H1 (cell line): ENCODE measurements at regions not wholly inside any gene's neighbourhood (a gene's known extent, or its start where the extent isn't known, plus 50 kb on each side); places are given as distances from the start of the nearest gene placed in this dataset.

Source experiments
- CTCF ChIA-PET: fragments of 300-600 bp; sonication (Branson Sonifier 250); formaldehyde crosslinking; loops from one replicate; lab custom pipeline; 2021; ENCODE audit not compliant: partially characterized antibody; lab: Charles Lee
- POLR2A ChIA-PET: fragments of 300-600 bp; sonication (Branson Sonifier 250); formaldehyde crosslinking; loops from one replicate; lab custom pipeline; 2021; ENCODE audit warnings: inconsistent platforms; ENCODE audit not compliant: partially characterized antibody; lab: Charles Lee
- DNase-seq, 2 experiments: peaks; one replicate each; pipeline versions ENCODE4 v3.0.0 to v3.0.0-alpha.2; 2010 to 2022; ENCODE audit warnings: low spot score in 2 of 2, low read depth in 1 of 2, mixed read lengths in 1 of 2
- FAIRE-seq: peaks from 2 replicates; lab custom pipeline; 2011; peaks lifted over from hg19 to GRCh38; lab: Jason Lieb, UNC
- H2AFZ ChIP-seq: 2 replicates; pipeline ENCODE4 v1.8.1; 2012; ENCODE audit warnings: low read length, inconsistent platforms
- H2AK5ac ChIP-seq: 2 replicates; pipeline ENCODE4 v1.6.1; 2013; ENCODE audit warnings: low read depth, low read length
- H2BK120ac ChIP-seq: replicated peaks from 2 replicates; pipeline ENCODE3; 2013; ENCODE audit warnings: low read depth, low read length, inconsistent platforms
- H2BK12ac ChIP-seq: 2 replicates; pipeline ENCODE4 v1.6.1; 2013; ENCODE audit warnings: low read depth, low read length
- H2BK15ac ChIP-seq: 2 replicates; pipeline ENCODE4 v1.6.1; 2013; ENCODE audit warnings: low read length
- H2BK20ac ChIP-seq: 2 replicates; pipeline ENCODE4 v1.6.1; 2013; ENCODE audit warnings: low read length
- H2BK5ac ChIP-seq: 2 replicates; pipeline ENCODE4 v1.6.1; 2013; ENCODE audit warnings: low read depth, low read length
- H3K14ac ChIP-seq: 2 replicates; pipeline ENCODE4 v1.6.1; 2013; ENCODE audit warnings: inconsistent platforms; ENCODE audit not compliant: insufficient read length
- H3K18ac ChIP-seq: 2 replicates; pipeline ENCODE4 v1.6.1; 2013; ENCODE audit warnings: low read length; ENCODE audit errors: extremely low read depth
- H3K23ac ChIP-seq: 2 replicates; pipeline ENCODE4 v1.6.1; 2013; ENCODE audit warnings: inconsistent platforms; ENCODE audit not compliant: insufficient read length
- H3K23me2 ChIP-seq: 2 replicates; pipeline ENCODE4 v1.6.1; 2013; ENCODE audit warnings: low read depth, low read length
- H3K27ac ChIP-seq: 2 replicates; pipeline ENCODE4 v1.6.1; 2011; ENCODE audit warnings: low read depth, low read length, inconsistent platforms
- H3K27me3 ChIP-seq, 4 experiments: replicated peaks in 1 of 4; 1 replicate in 1 of 4; 2 replicates in 3 of 4; pipeline versions ENCODE4 v1.6.1 to v1.8.1; 2011 to 2013; ENCODE audit warnings: low read length in 3 of 4, mild to moderate bottlenecking in 3 of 4, inconsistent platforms in 2 of 4, mixed read lengths in 2 of 4, moderate library complexity in 1 of 4; ENCODE audit not compliant: control insufficient read depth in 3 of 4, insufficient read depth in 3 of 4; ENCODE audit errors: extremely low read depth in 1 of 4
- H3K36me3 ChIP-seq, 4 experiments: 2 replicates each; pipeline versions ENCODE4 v1.6.1 to v1.8.1; 2011 to 2013; ENCODE audit warnings: mild to moderate bottlenecking in 4 of 4, low read length in 3 of 4, moderate library complexity in 2 of 4, control low read depth in 1 of 4, inconsistent platforms in 1 of 4; ENCODE audit not compliant: insufficient read depth in 4 of 4, control insufficient read depth in 2 of 4
- H3K4ac ChIP-seq: replicated peaks from 2 replicates; pipeline ENCODE3; 2013; ENCODE audit warnings: low read length, low read depth, mixed read lengths, inconsistent platforms; ENCODE audit not compliant: insufficient read length
- H3K4me1 ChIP-seq, 4 experiments: replicated peaks in 1 of 4; 1 replicate in 1 of 4; 2 replicates in 3 of 4; pipeline versions ENCODE4 v1.6.1 to v1.8.1; 2011 to 2013; ENCODE audit warnings: low read length in 3 of 4, inconsistent platforms in 2 of 4, mixed read lengths in 1 of 4; ENCODE audit not compliant: insufficient read depth in 4 of 4, control insufficient read depth in 3 of 4
- H3K4me2 ChIP-seq, 2 experiments: 2 replicates each; pipeline versions ENCODE4 v1.6.1 to v1.8.1; 2011 to 2013; ENCODE audit warnings: low read depth in 2 of 2, low read length in 2 of 2, control low read depth in 1 of 2, inconsistent platforms in 1 of 2, mild to moderate bottlenecking in 1 of 2; ENCODE audit not compliant: insufficient read depth in 1 of 2
- H3K4me3 ChIP-seq, 4 experiments: fragments of 200-600, 300-600 bp in 1 of 4; sonication (generic), shearing (Covaris generic), sonication (Bioruptor Twin) in 1 of 4; 2 replicates each; pipeline versions ENCODE4 v1.5.1 to v1.8.1; 2011 to 2016; ENCODE audit warnings: low read length in 4 of 4, low read depth in 3 of 4, control low read depth in 2 of 4, inconsistent platforms in 2 of 4, mild to moderate bottlenecking in 2 of 4, mixed read lengths in 1 of 4, moderate library complexity in 1 of 4; ENCODE audit not compliant: insufficient read depth in 2 of 4; ENCODE audit errors: extremely low read depth in 1 of 4
- H3K56ac ChIP-seq: replicated peaks from 2 replicates; pipeline ENCODE3; 2013; ENCODE audit warnings: low read depth, mild to moderate bottlenecking, mixed read lengths, low read length, inconsistent platforms; ENCODE audit not compliant: insufficient read length
- H3K79me1 ChIP-seq: 2 replicates; pipeline ENCODE4 v1.6.1; 2013; ENCODE audit warnings: low read depth, low read length, control low read depth
- H3K79me2 ChIP-seq, 2 experiments: 2 replicates each; pipeline versions ENCODE4 v1.6.1 to v1.8.1; 2012 to 2013; ENCODE audit warnings: low read length in 2 of 2, mild to moderate bottlenecking in 2 of 2, inconsistent platforms in 1 of 2; ENCODE audit not compliant: insufficient read depth in 2 of 2, control insufficient read depth in 1 of 2
- H3K9ac ChIP-seq, 4 experiments: replicated peaks in 1 of 4; 1 replicate in 1 of 4; 2 replicates in 3 of 4; pipeline versions ENCODE4 v1.6.1 to v1.8.1; 2011 to 2013; ENCODE audit warnings: low read depth in 3 of 4, low read length in 3 of 4, control low read depth in 2 of 4, mild to moderate bottlenecking in 2 of 4, moderate library complexity in 2 of 4, inconsistent platforms in 1 of 4; ENCODE audit errors: extremely low read depth in 1 of 4
- H3K9me3 ChIP-seq, 2 experiments: 2 replicates each; pipeline versions ENCODE4 v1.6.1 to v1.8.1; 2012 to 2013; ENCODE audit warnings: mild to moderate bottlenecking in 2 of 2, moderate library complexity in 2 of 2, control low read depth in 1 of 2, inconsistent platforms in 1 of 2, low read depth in 1 of 2, low read length in 1 of 2, mixed read lengths in 1 of 2; ENCODE audit not compliant: insufficient read depth in 2 of 2
- H4K20me1 ChIP-seq, 2 experiments: replicated peaks in 1 of 2; 2 replicates each; pipeline versions ENCODE3 to v1.8.1; 2011 to 2013; ENCODE audit warnings: inconsistent platforms in 2 of 2, low read length in 2 of 2, mild to moderate bottlenecking in 1 of 2; ENCODE audit not compliant: insufficient read depth in 2 of 2, control insufficient read depth in 1 of 2
- H4K5ac ChIP-seq: 2 replicates; pipeline ENCODE4 v1.6.1; 2013; ENCODE audit warnings: low read length, low read depth, mixed read lengths, inconsistent platforms; ENCODE audit not compliant: insufficient read length
- H4K8ac ChIP-seq: 2 replicates; pipeline ENCODE4 v1.8.0; 2013; ENCODE audit warnings: mild to moderate bottlenecking, moderate library complexity, low read length, inconsistent platforms; ENCODE audit not compliant: insufficient read depth; ENCODE audit errors: extremely low read depth
- H4K91ac ChIP-seq: replicated peaks from 2 replicates; pipeline ENCODE3; 2013; ENCODE audit warnings: low read length, mixed read lengths, inconsistent platforms; ENCODE audit not compliant: insufficient read length
- BACH1 ChIP-seq: IDR thresholded peaks from 2 replicates; pipeline ENCODE4 v1.6.1; 2012; ENCODE audit warnings: low read length, improper control_type of control experiment
- BCL11A ChIP-seq, 2 experiments: IDR thresholded peaks; one replicate each; pipeline ENCODE4 v1.6.1; 2011; ENCODE audit warnings: low read depth in 2 of 2, low read length in 2 of 2, mild to moderate bottlenecking in 2 of 2
- CBX8 ChIP-seq: fragments of 300-800, 300-1000 bp; sonication (generic); IDR thresholded peaks from 2 replicates; pipeline ENCODE4 v1.7.1; 2016; ENCODE audit warnings: low read depth, low read length, borderline replicate concordance
- CREB1 ChIP-seq: IDR thresholded peaks from 2 replicates; pipeline ENCODE4 v1.6.1; 2012; ENCODE audit warnings: inconsistent platforms
- CTBP2 ChIP-seq: IDR thresholded peaks from 2 replicates; pipeline ENCODE4 v1.7.0; 2011; ENCODE audit warnings: borderline replicate concordance, mild to moderate bottlenecking, moderate library complexity, mixed read lengths, low read length; ENCODE audit not compliant: insufficient read depth, insufficient read length
- JUND ChIP-seq: IDR thresholded peaks from 2 replicates; pipeline ENCODE4 v1.6.1; 2011; ENCODE audit warnings: mild to moderate bottlenecking, improper control_type of control experiment, low read length
- KDM4A ChIP-seq: IDR thresholded peaks from one replicate; pipeline ENCODE4 v1.7.1; 2012; ENCODE audit warnings: low read depth, mild to moderate bottlenecking, moderate library complexity, low read length, inconsistent platforms; ENCODE audit not compliant: severe bottlenecking
- PHF8 ChIP-seq: fragments of 200-600 bp; sonication (generic); conservative IDR thresholded peaks from 2 replicates; pipeline ENCODE4 v1.7.1; 2012; ENCODE audit warnings: low read depth, mild to moderate bottlenecking, inconsistent platforms, low read length, moderate library complexity
- POU5F1 ChIP-seq: IDR thresholded peaks from 2 replicates; pipeline ENCODE4 v1.6.1; 2011; ENCODE audit warnings: low read depth, mild to moderate bottlenecking, low read length, moderate library complexity
- SAP30 ChIP-seq: fragments of 300-600 bp; sonication (generic); IDR thresholded peaks from 2 replicates; pipeline ENCODE4 v1.7.1; 2012; ENCODE audit warnings: low read length, moderate library complexity, mild to moderate bottlenecking, inconsistent platforms; ENCODE audit not compliant: insufficient read depth, insufficient replicate concordance
- SP2 ChIP-seq: IDR thresholded peaks from 2 replicates; pipeline ENCODE4 v1.6.1; 2012; ENCODE audit warnings: mild to moderate bottlenecking, low read length, inconsistent platforms
- YY1 ChIP-seq: IDR thresholded peaks from 2 replicates; pipeline ENCODE4 v1.6.1; 2011; ENCODE audit warnings: low read depth, mild to moderate bottlenecking, low read length

GRCh38 chr2:70391259-70391658 is 89.4 kb upstream of the FAM136A start:
- H3K18ac ChIP-seq: no peak overlapping the region
- TF ChIP-seq SAP30: no peak
- TF ChIP-seq CTBP2: no peak
- no peak for TF ChIP-seq YY1
- no peak for TF ChIP-seq POU5F1
- TF ChIP-seq KDM4A: no peak
- no peak for TF ChIP-seq BACH1
- no peak for TF ChIP-seq JUND
- TF ChIP-seq BCL11A (IDR thresholded peaks at IDR 0.05; ENCODE audit: low read depth in 2 of 2, low read length in 2 of 2): no peak
- no peak for TF ChIP-seq CREB1
- no peak for TF ChIP-seq SP2
- no peak for TF ChIP-seq PHF8
- TF ChIP-seq CBX8: no peak

More at GRCh38 chr2:70391259-70391658, 89.4 kb upstream of the FAM136A start:
- no peak overlapping the region for H4K8ac ChIP-seq
- ChIA-PET CTCF (no interaction called here), POLR2A (no interaction called here)
- no peak overlapping the region for H2BK120ac ChIP-seq
- no peak overlapping the region for H3K23ac ChIP-seq
- peaks cover 0 to 2% of the 10 kb centered on the region in 2 experiments; a peak in 1 of 4 replicates for H3K79me2 ChIP-seq
- H3K27ac ChIP-seq: no peak overlapping the region
- H3K27me3 ChIP-seq: peaks cover 0 to 5% (median 0%) of the 10 kb centered on the region in 4 experiments; a peak in 1 of 7 replicates
- no peak overlapping the region for H2BK5ac ChIP-seq
- no peaks in the 10 kb centered on the region for H3K4me1 ChIP-seq
- H3K9ac ChIP-seq: no peak overlapping the region
- H2BK15ac ChIP-seq: no peak overlapping the region
- FAIRE-seq (no peak), DNase-seq (no peak)
- no peak overlapping the region for H4K5ac ChIP-seq
- H3K79me1 ChIP-seq: no peaks in the 10 kb centered on the region
- no peaks in the 10 kb centered on the region for H3K36me3 ChIP-seq
- H2AFZ ChIP-seq: no peak overlapping the region
- H3K4me3 ChIP-seq: no peak overlapping the region
- H2BK12ac ChIP-seq: no peak overlapping the region
- no peak overlapping the region for H2AK5ac ChIP-seq
- H4K91ac ChIP-seq: no peak overlapping the region
- H3K4me2 ChIP-seq: no peak overlapping the region
- no peak overlapping the region for H3K14ac ChIP-seq
- H3K4ac ChIP-seq: no peak overlapping the region
- H3K9me3 ChIP-seq: no peaks in the 10 kb centered on the region
- no peak overlapping the region for H3K56ac ChIP-seq
- no peak overlapping the region for H2BK20ac ChIP-seq
- no peaks in the 10 kb centered on the region for H3K23me2 ChIP-seq
- peaks cover 0 to 1% of the 10 kb centered on the region in 2 experiments for H4K20me1 ChIP-seq
